Globus pallidus (tissue), 1 donor: ENCODE measurements at regions not wholly inside any gene's neighbourhood (a gene's known extent, or its start where the extent isn't known, plus 50 kb on each side); places are given as distances from the start of the nearest gene placed in this dataset.

ENCODE experiments used
- DNase-seq: peaks from one replicate; pipeline ENCODE4 v3.0.0-alpha.2; 2015; ENCODE audit warnings: low spot score

- DNase-seq: no peak
Observed at GRCh38 chr22:19574247-19574646, 50.0 kb upstream of the CLDN5 start.

- DNase-seq: no peak
Observed at GRCh38 chr22:19576460-19577421, 52.5 kb upstream of the CLDN5 start.

- no peak for DNase-seq
Observed at GRCh38 chr22:19577422-19577966, 53.3 kb upstream of the CLDN5 start.

GRCh38 chr22:19578180-19579004 lies 54.2 kb upstream of the CLDN5 start:
- DNase-seq: no peak

- DNase-seq: no peak
Observed at GRCh38 chr22:19579115-19579811, 55.1 kb upstream of the CLDN5 start.

GRCh38 chr22:19579880-19580279 lies 55.7 kb upstream of the CLDN5 start:
- no peak for DNase-seq

- DNase-seq: no peak
Observed at GRCh38 chr22:19580291-19580890, 56.2 kb upstream of the CLDN5 start.

GRCh38 chr22:19582033-19582693 lies 58.0 kb upstream of the CLDN5 start:
- no peak for DNase-seq

- no peak for DNase-seq
Observed at GRCh38 chr22:19586922-19587684, 62.9 kb upstream of the CLDN5 start.

GRCh38 chr22:19590696-19591095 lies 66.5 kb upstream of the CLDN5 start:
- no peak for DNase-seq

- no peak for DNase-seq
Observed at GRCh38 chr22:19591568-19591967, 67.4 kb upstream of the CLDN5 start.

GRCh38 chr22:19592464-19592863 lies 68.3 kb upstream of the CLDN5 start:
- no peak for DNase-seq

- DNase-seq: no peak
Observed at GRCh38 chr22:19593991-19594569, 69.9 kb upstream of the CLDN5 start.

- no peak for DNase-seq
Observed at GRCh38 chr22:19595532-19595931, 71.3 kb upstream of the CLDN5 start.

- DNase-seq: no peak
Observed at GRCh38 chr22:19596680-19597398, 72.6 kb upstream of the CLDN5 start.

GRCh38 chr22:19597399-19597735 lies 73.2 kb upstream of the CLDN5 start:
- no peak for DNase-seq

GRCh38 chr22:19598054-19598855 lies 74.0 kb upstream of the CLDN5 start:
- no peak for DNase-seq

GRCh38 chr22:19599004-19599403 lies 74.8 kb upstream of the CLDN5 start:
- no peak for DNase-seq
